ENCODE measurements at regions not wholly inside any gene's neighbourhood (a gene's known extent, or its start where the extent isn't known, plus 50 kb on each side); places are given as distances from the start of the nearest gene placed in this dataset.
"Not testable (repeated sequence)": the region's sequence is repeated elsewhere in the genome, so short reads cannot be mapped to it uniquely, and the experiment has no call there.

DNA sequence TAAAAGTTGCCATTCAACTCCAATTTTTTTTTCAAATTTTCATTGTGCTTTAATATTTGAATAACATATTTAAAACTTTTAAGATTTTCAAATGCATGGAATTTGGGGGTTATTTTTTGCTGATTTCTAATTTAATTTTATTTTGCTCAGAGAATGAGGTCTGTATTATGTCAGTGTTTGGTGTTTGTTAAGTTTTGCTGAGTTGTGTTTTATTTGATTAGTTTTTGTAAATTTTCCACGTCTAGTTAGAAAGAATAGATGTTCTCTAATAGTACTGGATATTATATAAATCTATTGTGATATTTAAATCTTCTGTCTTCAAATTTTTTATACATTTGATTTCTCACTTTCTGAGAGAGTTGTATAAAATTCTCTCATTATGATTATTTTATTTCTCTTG is 145.9 kb downstream of the MACIR start:
- H3K4me1 Mint-ChIP-seq, result no peaks in the 10 kb centered on the region
- no peaks in the 10 kb centered on the region for H3K9me3 Mint-ChIP-seq
- H3K27ac Mint-ChIP-seq, result no peak overlapping the region
- no peak for DNase-seq
- H3K36me3 Mint-ChIP-seq, result no peaks in the 10 kb centered on the region
- H3K4me3 Mint-ChIP-seq, result no peak overlapping the region
- H3K27me3 Mint-ChIP-seq (ENCODE audit: low read depth in 3 of 3), result peaks cover 2 to 4% (median 3%) of the 10 kb centered on the region in 3 donors

DNA sequence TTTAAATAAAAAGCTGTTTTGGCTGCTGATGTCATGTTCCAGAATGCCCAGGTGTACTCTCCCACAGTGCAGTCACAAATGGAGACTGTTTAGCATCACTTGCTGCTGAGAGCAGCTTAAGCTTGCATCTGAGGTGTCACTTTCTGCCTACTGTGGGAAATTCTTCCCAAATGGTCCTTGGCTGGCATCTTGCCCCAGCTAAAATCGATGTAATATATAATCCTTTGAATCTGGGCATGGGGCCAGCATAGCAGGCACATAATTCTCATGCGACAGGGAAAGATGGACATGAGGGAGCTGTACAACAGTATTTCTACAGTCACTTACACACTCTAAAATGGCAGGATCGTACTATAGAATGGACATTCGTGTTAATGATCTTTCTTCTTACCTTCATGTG is 144.3 kb downstream of the MACIR start:
- no peak overlapping the region for H3K27ac Mint-ChIP-seq
- DNase-seq, result no peak
- H3K4me3 Mint-ChIP-seq, result no peak overlapping the region
- no peaks in the 10 kb centered on the region for H3K36me3 Mint-ChIP-seq
- peaks cover 0 to 6% (median 2%) of the 10 kb centered on the region in 3 donors for H3K27me3 Mint-ChIP-seq (ENCODE audit: low read depth in 3 of 3)
- no peaks in the 10 kb centered on the region for H3K9me3 Mint-ChIP-seq
- no peaks in the 10 kb centered on the region for H3K4me1 Mint-ChIP-seq

DNA sequence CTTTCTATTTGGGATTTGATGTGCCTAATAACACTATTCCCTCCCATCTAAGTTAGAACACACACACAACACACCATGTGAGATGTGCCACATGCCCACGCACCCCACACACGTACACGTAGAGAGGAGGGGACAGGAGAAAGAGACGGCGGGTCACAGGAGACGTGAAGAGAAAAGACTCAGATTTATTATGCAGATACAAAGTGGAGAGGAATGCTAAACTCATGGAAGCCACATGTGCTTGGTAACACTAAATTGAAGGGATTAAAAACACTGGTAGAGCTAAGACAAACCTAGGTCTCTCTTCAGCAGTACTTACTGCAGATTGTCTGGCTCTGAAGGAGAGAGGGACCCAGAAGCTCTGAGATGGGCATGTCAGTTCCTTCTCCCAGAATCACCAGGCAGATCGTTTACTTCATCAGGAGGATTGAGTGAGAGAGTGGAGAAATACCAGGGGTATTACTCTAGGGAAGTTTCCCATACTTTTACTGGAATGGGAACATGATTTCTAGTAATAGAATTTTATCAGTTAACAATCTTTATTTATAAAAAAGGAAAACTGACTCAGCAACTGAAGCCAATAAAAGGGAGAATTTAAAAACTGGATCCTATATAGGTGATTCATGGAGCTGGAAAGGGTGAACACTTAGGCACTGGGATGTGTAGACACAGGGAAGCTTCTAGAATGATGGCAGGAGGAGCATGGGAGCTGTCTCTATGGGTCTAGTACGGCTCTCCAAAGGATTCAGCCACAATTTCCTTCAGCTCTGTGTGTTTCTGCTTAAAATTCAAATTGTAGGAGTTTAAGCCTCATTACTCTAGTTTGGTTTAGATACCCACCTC is 139.4 kb downstream of the MACIR start:
- no peak overlapping the region for H3K4me3 Mint-ChIP-seq
- H3K36me3 Mint-ChIP-seq, result no peaks in the 10 kb centered on the region
- no peak for DNase-seq
- H3K4me1 Mint-ChIP-seq, result no peaks in the 10 kb centered on the region
- no peaks in the 10 kb centered on the region for H3K9me3 Mint-ChIP-seq
- H3K27me3 Mint-ChIP-seq (ENCODE audit: low read depth in 3 of 3), result peaks cover under 1 to 10% (median 3%) of the 10 kb centered on the region in 3 donors
- H3K27ac Mint-ChIP-seq, result no peak overlapping the region

DNA sequence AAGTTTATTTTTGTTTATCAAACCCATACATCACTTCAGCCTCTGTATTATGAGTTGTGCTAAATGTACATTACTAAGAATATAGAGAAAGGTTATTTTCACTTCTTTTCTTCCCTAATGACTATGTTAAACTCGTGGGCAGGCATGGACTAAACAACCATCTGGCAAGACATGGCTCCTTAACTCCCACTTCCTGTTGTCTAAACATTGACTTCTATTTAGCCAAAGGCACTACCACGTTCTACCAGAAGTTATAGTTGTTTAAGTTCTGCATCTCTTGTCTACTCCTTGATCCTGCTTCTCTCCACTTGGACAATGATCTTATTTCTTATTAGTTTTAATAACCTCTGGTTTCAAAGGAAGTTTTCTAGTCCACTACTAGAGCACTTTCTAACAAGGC is 136.1 kb downstream of the MACIR start:
- DNase-seq, result no peak
- Mint-ChIP-seq H3K4me1 (no peaks in the 10 kb centered on the region), H3K9me3 (no peaks in the 10 kb centered on the region), H3K36me3 (no peaks in the 10 kb centered on the region), H3K27ac (no peak overlapping the region), H3K4me3 (no peak overlapping the region), H3K27me3 (ENCODE audit: low read depth in 3 of 3) (peaks cover 0 to 14% (median 2%) of the 10 kb centered on the region in 3 donors)

DNA sequence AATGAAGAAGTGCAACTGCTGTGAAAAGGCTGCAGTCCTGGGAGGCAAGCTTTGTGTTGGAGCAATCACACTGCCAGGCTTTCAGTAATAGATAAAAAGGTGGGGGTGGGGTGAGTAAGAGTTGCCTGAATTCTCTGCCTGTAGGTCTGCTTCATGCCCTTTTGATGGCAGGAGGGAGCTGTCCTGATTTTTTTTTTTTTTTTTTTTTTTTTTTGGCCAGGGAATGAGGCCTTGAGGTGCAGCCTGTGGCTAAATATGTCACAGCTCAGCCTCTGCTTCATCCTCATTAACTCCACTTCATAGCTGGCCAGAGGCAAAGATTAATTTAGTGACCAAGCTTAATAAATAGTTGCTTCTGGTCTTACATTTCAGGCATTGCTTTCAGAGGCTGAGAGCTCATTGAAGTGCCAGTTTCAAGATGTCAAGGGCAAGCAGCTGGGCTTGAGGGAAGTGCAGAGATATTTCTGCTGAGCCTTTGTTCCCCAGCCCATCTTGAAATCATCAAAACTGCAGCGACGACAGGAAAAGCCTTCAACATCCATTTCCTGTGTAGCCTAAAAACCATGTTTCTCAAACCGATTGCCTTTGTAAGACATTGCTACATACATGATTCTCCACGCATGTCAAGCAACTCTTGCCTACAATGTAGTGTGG is 134.7 kb downstream of the MACIR start:
- no peak overlapping the region for H3K4me3 Mint-ChIP-seq
- no peaks in the 10 kb centered on the region for H3K36me3 Mint-ChIP-seq
- no peak for DNase-seq
- H3K27ac Mint-ChIP-seq, result no peak overlapping the region
- peaks cover 0 to 15% (median 0%) of the 10 kb centered on the region in 3 donors for H3K27me3 Mint-ChIP-seq (ENCODE audit: low read depth in 3 of 3)
- no peaks in the 10 kb centered on the region for H3K4me1 Mint-ChIP-seq
- H3K9me3 Mint-ChIP-seq, result no peaks in the 10 kb centered on the region

DNA sequence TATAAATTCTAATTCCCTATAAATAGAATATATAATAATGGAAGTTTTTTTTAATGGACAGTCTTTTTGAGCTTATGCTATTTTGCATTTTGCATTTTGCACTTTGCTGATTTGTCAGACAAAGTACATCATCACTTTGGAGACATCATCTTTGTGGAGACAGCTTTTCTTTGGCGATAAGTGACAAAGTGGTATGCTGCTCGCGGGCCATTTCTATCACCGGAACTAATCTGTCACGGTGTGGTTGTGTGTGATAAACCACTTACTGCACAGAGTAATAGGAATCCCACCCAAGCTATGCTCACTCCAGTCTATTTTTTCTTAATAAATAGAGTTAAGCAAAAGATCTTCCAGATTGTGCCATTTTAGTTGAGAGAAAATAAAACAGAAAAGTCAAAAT is 133.1 kb downstream of the MACIR start:
- Mint-ChIP-seq H3K9me3 (peaks cover 0 to 3% (median 0%) of the 10 kb centered on the region in 6 donors), H3K27me3 (ENCODE audit: low read depth in 3 of 3) (peaks cover 0 to 16% (median 0%) of the 10 kb centered on the region in 3 donors), H3K4me3 (no peak overlapping the region)

DNA sequence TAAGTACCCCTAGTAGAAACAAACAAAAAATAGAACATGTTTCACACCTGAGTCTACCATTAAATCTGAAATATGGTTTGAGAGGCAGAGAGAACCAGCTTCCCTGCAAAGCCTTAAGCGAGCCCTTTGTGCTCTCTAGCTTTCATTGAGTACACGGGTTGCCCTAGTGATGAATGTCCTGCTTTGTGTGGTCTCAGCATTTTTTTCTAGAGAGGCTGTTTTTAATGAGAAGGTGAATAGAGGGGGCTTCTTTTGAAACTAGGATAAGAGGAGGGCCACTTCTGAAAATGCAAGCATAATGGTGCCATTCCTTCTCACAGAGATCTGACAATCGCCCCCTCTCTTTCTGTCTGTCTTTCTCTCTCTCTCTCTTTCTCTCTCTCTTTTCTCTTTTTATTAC is 131.3 kb downstream of the MACIR start:
- H3K36me3 Mint-ChIP-seq, result no peaks in the 10 kb centered on the region
- peaks cover 0 to 3% (median under 1%) of the 10 kb centered on the region in 6 donors for H3K9me3 Mint-ChIP-seq
- H3K4me1 Mint-ChIP-seq, result no peaks in the 10 kb centered on the region
- H3K27me3 Mint-ChIP-seq (ENCODE audit: low read depth in 3 of 3), result peaks cover 0 to 15% (median 0%) of the 10 kb centered on the region in 3 donors
- no peak overlapping the region for H3K27ac Mint-ChIP-seq
- H3K4me3 Mint-ChIP-seq, result no peak overlapping the region
- no peak for DNase-seq

More for the DNA sequence above, 133.1 kb downstream of the MACIR start:
- Mint-ChIP-seq H3K27ac (no peak overlapping the region), H3K36me3 (no peaks in the 10 kb centered on the region), H3K4me1 (no peaks in the 10 kb centered on the region)
- DNase-seq, result peak in 1 of 3 donors; percentile 2

DNA sequence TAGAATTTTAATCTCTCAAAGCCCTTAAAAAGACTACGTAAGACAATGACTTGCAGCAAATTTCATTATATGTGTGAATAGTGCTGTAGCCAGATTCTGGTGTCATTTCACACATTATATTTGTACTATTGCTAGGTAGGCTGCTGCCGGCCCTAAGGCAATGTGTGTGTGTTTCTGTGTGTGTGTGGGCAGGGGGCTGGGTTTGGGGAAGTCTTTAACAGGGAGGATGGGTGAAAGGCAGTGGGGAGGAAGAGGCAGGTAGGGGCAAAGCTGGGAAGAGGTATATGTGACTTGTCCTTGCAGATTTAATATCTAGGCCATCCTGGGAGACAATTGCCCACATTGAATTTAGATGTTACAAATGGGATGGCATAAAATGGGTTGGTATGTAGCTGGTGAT is 130.8 kb downstream of the MACIR start:
- no peaks in the 10 kb centered on the region for H3K4me1 Mint-ChIP-seq
- H3K36me3 Mint-ChIP-seq, result no peaks in the 10 kb centered on the region
- peaks cover 0 to 12% (median 0%) of the 10 kb centered on the region in 3 donors for H3K27me3 Mint-ChIP-seq (ENCODE audit: low read depth in 3 of 3)
- H3K27ac Mint-ChIP-seq, result no peak overlapping the region
- no peak for DNase-seq
- H3K9me3 Mint-ChIP-seq, result peaks cover 0 to 3% (median under 1%) of the 10 kb centered on the region in 6 donors
- H3K4me3 Mint-ChIP-seq, result no peak overlapping the region

DNA sequence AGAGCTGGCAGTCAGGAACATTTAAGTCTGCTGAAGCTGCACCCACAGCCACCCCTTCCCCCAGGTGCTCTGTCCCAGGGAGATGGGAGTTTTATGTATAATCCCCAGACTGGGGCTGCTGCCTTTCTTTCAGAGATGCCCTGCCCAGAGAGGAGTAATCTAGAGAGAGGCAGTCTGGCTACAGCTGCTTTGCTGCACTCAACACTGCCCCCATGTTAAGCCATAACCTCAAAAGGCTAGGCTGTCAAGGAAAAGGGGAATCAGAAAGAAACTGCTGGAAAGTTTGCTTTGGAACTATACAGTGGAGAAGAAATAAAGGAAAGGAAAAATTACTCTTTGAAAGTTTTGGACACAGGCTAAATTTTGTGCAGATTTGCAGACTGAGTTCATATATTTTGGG is 127.2 kb downstream of the MACIR start:
- Mint-ChIP-seq H3K36me3 (peaks cover 0 to 3% (median 0%) of the 10 kb centered on the region in 3 donors), H3K4me1 (no peaks in the 10 kb centered on the region), H3K9me3 (peaks cover 3 to 12% (median 7%) of the 10 kb centered on the region in 6 donors), H3K27ac (no peak overlapping the region), H3K4me3 (no peak overlapping the region), H3K27me3 (ENCODE audit: low read depth in 3 of 3) (peaks cover 1 to 12% (median 7%) of the 10 kb centered on the region in 3 donors)
- no peak for DNase-seq

DNA sequence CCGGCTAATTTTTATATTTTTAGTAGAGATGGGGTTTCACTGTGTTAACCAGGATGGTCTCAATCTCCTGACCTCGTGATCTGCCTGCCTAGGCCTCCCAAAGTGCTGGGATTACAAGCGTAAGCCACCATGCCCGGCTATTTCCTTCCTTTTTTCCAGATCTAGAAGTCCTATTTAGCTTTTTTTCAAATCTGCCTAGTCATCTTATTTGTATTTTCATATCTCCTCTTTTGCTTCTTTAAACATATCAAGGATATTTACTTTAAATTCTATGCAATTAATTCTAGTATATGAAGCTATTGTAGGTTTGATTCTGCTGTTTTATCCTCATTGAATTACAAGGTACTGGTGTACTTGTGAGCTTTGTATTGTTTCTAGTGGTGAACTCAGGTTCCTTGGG is 119.1 kb downstream of the MACIR start:
- H3K27ac Mint-ChIP-seq, H3K9me3 Mint-ChIP-seq, H3K4me1 Mint-ChIP-seq, H3K4me3 Mint-ChIP-seq, H3K36me3 Mint-ChIP-seq, DNase-seq: not testable (repeated sequence)
- H3K27me3 Mint-ChIP-seq (ENCODE audit: low read depth in 3 of 3), result peaks cover 1 to 12% (median 7%) of the 10 kb centered on the region in 3 donors

DNA sequence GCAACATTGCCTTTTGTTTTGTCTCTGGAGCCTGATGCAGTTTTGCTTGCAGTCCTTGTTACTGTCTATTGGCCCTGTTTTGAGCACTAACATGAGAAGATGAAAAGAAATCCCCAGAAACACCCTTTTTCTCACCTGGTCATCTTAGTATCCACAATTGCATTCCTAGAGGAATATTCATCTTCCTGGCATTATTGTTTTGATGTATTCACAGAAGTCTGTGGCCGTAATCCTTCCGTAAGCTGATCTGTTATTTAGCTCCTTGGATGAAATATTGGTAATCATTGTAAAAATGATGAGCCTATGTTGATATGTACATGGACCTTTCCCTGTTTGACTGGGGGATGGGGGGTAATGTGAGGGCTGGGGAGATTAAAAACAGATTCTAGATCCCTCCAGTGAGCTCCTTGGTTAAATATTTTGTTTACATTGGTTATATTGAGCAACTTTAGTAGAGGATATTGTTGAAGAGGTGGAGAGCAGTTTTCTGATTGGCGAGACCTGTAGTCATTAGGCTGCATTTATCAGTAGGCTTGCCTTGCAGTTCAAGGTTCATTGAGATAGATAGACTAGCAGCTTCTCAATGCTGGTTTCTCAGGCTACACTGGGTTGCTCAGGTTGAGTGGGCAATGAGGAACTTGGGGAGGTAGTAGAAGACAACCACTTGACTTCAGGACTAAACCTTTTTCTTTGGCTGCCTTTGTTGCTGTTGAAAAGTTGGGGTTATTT is 117.5 kb downstream of the MACIR start:
- Mint-ChIP-seq H3K4me1 (no peaks in the 10 kb centered on the region), H3K27ac (no peak overlapping the region), H3K36me3 (no peaks in the 10 kb centered on the region), H3K9me3 (no peaks in the 10 kb centered on the region), H3K4me3 (no peak overlapping the region), H3K27me3 (ENCODE audit: low read depth in 3 of 3) (peaks cover 2 to 12% (median 4%) of the 10 kb centered on the region in 3 donors)
- DNase-seq, result no peak

DNA sequence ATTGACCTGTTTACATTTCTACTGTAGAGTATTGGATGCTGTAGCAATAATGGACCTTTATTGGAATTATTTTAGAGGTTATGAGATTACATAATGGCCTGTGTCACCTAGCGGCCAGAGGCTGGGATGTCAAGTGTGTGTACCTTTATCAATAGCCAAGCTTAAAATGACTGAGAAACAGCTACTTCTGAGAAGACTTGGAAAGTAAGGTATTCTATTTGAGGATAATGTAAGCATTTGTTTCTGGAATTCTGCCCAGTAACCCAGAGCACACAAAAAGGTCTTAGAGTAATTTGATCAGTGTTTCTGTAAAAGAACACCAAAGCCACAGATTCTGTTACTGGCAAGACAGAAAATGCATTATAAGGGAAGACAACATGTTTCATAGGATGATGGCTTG is 116.8 kb downstream of the MACIR start:
- Mint-ChIP-seq H3K27ac (no peak overlapping the region), H3K4me3 (no peak overlapping the region), H3K4me1 (no peaks in the 10 kb centered on the region), H3K9me3 (no peaks in the 10 kb centered on the region), H3K27me3 (ENCODE audit: low read depth in 3 of 3) (peaks cover 2 to 8% (median 4%) of the 10 kb centered on the region in 3 donors), H3K36me3 (no peaks in the 10 kb centered on the region)
- DNase-seq, result no peak

DNA sequence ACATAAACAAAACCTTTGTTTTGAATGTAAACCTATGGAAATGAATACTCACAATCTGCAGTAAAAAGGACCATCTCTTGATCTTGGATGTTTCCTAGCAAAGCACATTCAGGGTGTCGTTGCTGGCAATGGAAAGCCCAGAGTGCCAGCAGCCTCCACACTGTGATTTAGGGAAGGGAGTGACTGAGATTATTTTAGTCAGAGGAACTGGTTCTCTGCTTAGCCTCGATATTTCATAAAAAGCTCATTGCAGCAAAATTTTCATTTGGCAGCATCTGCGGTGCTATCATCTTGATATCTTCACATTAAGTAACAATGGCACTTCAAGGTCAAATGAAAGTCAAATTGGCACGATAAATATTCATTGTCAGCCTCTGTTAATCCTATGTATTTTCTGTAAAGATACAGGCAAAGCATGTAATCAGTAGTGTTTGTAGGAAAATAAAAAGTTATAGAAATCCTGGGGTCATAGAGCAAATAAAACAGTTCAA is 116.0 kb downstream of the MACIR start:
- Mint-ChIP-seq H3K4me1 (no peaks in the 10 kb centered on the region), H3K9me3 (no peaks in the 10 kb centered on the region), H3K27me3 (ENCODE audit: low read depth in 3 of 3) (peaks cover 2% of the 10 kb centered on the region in 3 donors), H3K27ac (no peak overlapping the region), H3K36me3 (no peaks in the 10 kb centered on the region), H3K4me3 (no peak overlapping the region)
- no peak for DNase-seq

Measured in immature natural killer cell (primary cell).